ENCODE measurements at regions not wholly inside any gene's neighbourhood (a gene's known extent, or its start where the extent isn't known, plus 50 kb on each side); places are given as distances from the start of the nearest gene placed in this dataset.

GRCh38 chr9:134983506-134984371 lies 66.0 kb upstream of the FCN1 start:
- no peak for TF ChIP-seq TAF1 (IDR thresholded peaks at IDR 0.05; ENCODE audit: borderline replicate concordance, low read depth, low read length)
- TF ChIP-seq, protein P1, sequence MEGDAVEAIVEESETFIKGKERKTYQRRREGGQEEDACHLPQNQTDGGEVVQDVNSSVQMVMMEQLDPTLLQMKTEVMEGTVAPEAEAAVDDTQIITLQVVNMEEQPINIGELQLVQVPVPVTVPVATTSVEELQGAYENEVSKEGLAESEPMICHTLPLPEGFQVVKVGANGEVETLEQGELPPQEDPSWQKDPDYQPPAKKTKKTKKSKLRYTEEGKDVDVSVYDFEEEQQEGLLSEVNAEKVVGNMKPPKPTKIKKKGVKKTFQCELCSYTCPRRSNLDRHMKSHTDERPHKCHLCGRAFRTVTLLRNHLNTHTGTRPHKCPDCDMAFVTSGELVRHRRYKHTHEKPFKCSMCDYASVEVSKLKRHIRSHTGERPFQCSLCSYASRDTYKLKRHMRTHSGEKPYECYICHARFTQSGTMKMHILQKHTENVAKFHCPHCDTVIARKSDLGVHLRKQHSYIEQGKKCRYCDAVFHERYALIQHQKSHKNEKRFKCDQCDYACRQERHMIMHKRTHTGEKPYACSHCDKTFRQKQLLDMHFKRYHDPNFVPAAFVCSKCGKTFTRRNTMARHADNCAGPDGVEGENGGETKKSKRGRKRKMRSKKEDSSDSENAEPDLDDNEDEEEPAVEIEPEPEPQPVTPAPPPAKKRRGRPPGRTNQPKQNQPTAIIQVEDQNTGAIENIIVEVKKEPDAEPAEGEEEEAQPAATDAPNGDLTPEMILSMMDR (IDR thresholded peaks at IDR 0.05), result no peak
- no peak for TF ChIP-seq SIN3A (IDR thresholded peaks at IDR 0.05; ENCODE audit: borderline replicate concordance, low read depth, low read length)
- TF ChIP-seq FOXM1 (IDR thresholded peaks at IDR 0.05; ENCODE audit: low read depth), result no peak
- TF ChIP-seq, protein P2, sequence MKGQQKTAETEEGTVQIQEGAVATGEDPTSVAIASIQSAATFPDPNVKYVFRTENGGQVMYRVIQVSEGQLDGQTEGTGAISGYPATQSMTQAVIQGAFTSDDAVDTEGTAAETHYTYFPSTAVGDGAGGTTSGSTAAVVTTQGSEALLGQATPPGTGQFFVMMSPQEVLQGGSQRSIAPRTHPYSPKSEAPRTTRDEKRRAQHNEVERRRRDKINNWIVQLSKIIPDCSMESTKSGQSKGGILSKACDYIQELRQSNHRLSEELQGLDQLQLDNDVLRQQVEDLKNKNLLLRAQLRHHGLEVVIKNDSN (IDR thresholded peaks at IDR 0.05; ENCODE audit: borderline replicate concordance, low read depth), result no peak
- no peak for TF ChIP-seq RFX5 (IDR thresholded peaks at IDR 0.05; ENCODE audit: low read length)
- no peak for TF ChIP-seq MAX (IDR thresholded peaks at IDR 0.05; ENCODE audit: low read depth)
- no peak for TF ChIP-seq EP300 (IDR thresholded peaks at IDR 0.05; ENCODE audit: borderline replicate concordance in 1 of 2, low read depth in 1 of 2, low read length in 1 of 2)
- no peak for TF ChIP-seq USF2 (IDR thresholded peaks at IDR 0.05; ENCODE audit: borderline replicate concordance, low read depth, low read length)
- TF ChIP-seq GABPA (IDR thresholded peaks at IDR 0.05; ENCODE audit: low read depth), result no peak
- TF ChIP-seq SMC3 (IDR thresholded peaks at IDR 0.05; ENCODE audit: low read depth, low read length), result no peak
- TF ChIP-seq TCF12 (IDR thresholded peaks at IDR 0.05), result no peak
- TF ChIP-seq EZH2phosphoT487 (IDR thresholded peaks at IDR 0.05; ENCODE audit: borderline replicate concordance, low read depth), result no peak
